ENCODE measurements at regions not wholly inside any gene's neighbourhood (a gene's known extent, or its start where the extent isn't known, plus 50 kb on each side); places are given as distances from the start of the nearest gene placed in this dataset.
A peak's percentile ranks its signal among the peaks of the same experiment; 100 is the strongest.

DNA sequence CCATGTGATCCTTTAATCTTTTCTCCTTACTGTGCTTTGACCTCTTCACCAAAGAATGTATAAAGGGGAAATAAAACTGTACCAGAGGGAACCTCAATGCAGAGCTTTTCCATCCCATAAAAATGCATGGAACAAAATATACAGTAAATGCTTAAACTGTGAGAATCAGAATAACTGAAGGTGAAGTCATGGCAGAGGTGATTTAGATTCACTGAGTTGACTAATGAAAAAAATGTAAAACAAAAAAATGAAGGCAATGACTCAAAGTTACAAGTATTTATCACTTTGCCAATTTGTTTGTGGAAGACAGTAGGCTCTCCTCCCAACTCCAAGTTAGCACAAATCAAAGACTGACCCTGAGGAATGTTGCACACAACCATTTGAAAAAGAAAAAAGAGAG lies 1331.6 kb upstream of the SORCS1 start:
- TF ChIP-seq, protein P1, sequence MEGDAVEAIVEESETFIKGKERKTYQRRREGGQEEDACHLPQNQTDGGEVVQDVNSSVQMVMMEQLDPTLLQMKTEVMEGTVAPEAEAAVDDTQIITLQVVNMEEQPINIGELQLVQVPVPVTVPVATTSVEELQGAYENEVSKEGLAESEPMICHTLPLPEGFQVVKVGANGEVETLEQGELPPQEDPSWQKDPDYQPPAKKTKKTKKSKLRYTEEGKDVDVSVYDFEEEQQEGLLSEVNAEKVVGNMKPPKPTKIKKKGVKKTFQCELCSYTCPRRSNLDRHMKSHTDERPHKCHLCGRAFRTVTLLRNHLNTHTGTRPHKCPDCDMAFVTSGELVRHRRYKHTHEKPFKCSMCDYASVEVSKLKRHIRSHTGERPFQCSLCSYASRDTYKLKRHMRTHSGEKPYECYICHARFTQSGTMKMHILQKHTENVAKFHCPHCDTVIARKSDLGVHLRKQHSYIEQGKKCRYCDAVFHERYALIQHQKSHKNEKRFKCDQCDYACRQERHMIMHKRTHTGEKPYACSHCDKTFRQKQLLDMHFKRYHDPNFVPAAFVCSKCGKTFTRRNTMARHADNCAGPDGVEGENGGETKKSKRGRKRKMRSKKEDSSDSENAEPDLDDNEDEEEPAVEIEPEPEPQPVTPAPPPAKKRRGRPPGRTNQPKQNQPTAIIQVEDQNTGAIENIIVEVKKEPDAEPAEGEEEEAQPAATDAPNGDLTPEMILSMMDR (IDR thresholded peaks at IDR 0.05; ENCODE audit: low read depth, low read length), result no peak
- H3K27ac ChIP-seq, result no peak overlapping the region

DNA sequence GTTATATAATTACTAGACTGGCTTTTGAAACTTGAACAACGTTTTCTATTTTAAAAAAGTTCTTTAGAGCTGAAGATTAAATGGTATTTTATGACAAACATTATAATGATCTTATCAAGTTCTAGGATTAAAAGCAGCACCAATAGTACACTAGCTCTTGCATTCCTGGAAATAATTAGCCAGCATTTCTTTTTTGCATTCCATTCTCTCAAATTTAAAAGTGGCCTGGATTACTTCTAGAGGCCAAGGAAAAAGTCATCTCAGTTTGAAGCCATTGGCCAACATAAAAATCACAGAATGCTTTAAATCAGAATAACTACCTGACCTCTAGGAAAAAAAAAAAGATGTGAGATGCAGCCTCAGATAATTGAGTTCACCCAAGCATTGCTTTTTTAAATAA lies 1326.4 kb upstream of the SORCS1 start:
- no peak for DNase-seq (ENCODE audit: low read depth in 1 of 2, low spot score in 1 of 2)
- Histone ChIP-seq H3K4me3 (no peak overlapping the region), H3K27me3 (no peaks in the 10 kb centered on the region), H3K4me1 (ENCODE audit: low read depth) (no peaks in the 10 kb centered on the region), H3K27ac (no peak overlapping the region), H3K36me3 (no peaks in the 10 kb centered on the region), H3K9me3 (ENCODE audit: low read depth) (no peaks in the 10 kb centered on the region)
- TF ChIP-seq, protein P1 (IDR thresholded peaks at IDR 0.05; ENCODE audit: low read depth, low read length), result no peak

More for the DNA sequence above, 1331.6 kb upstream of the SORCS1 start:
- Histone ChIP-seq H3K4me3 (no peak overlapping the region), H3K27me3 (no peaks in the 10 kb centered on the region), H3K36me3 (no peaks in the 10 kb centered on the region), H3K4me1 (ENCODE audit: low read depth) (no peaks in the 10 kb centered on the region), H3K9me3 (ENCODE audit: low read depth) (no peaks in the 10 kb centered on the region)
- no peak for DNase-seq (ENCODE audit: low read depth in 1 of 2, low spot score in 1 of 2)

DNA sequence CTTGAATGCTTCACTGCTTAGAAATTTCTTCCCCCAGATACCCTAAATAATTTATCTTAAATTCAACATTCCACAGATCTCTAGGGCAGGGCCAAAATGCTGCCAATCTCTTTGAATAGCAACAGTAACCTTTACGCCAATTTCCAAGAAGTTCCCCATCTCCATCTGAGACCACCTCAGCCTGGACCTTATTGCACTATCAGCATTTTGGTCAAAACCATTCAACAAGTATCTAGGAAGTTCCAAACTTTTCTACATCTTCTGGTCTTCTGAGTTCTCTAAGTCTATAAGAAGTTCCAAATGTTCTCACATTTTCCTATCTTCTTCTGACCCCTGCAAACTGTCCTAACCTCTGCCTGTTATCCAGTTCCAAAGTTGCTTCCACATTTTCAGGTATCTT lies 1306.9 kb upstream of the SORCS1 start:
- no peaks in the 10 kb centered on the region for H3K9me3 ChIP-seq (ENCODE audit: low read depth)
- TF ChIP-seq, protein P1 (IDR thresholded peaks at IDR 0.05; ENCODE audit: low read depth, low read length), result no peak
- no peak overlapping the region for H3K4me3 ChIP-seq
- no peak for DNase-seq (ENCODE audit: low read depth in 1 of 2, low spot score in 1 of 2)
- H3K4me1 ChIP-seq (ENCODE audit: low read depth), result no peaks in the 10 kb centered on the region
- no peaks in the 10 kb centered on the region for H3K36me3 ChIP-seq
- no peak overlapping the region for H3K27ac ChIP-seq
- H3K27me3 ChIP-seq, result peaks cover 10% of the 10 kb centered on the region

DNA sequence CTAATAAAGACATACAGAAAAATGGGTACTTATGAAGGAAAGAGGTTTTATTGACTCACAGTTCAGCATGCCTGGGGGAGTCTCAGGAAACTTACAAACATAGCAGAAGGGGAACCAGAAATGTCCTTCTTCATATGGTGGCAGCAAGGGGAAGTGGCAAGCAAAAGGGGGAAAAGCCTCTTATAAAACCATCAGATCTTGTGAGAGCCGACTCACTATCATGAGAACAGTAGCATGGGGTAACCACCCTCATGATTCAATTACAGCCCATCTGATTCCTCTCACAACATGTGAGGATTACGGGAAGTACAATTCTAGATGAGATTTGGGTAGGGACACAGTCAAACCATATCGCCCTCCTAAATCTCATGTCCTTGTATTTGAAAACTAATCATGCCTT lies 1305.4 kb upstream of the SORCS1 start:
- H3K27me3 ChIP-seq, result peaks cover 19% of the 10 kb centered on the region
- H3K9me3 ChIP-seq (ENCODE audit: low read depth), result no peaks in the 10 kb centered on the region
- no peaks in the 10 kb centered on the region for H3K4me1 ChIP-seq (ENCODE audit: low read depth)
- TF ChIP-seq, protein P1 (IDR thresholded peaks at IDR 0.05; ENCODE audit: low read depth, low read length), result no peak
- H3K27ac ChIP-seq, result no peak overlapping the region
- no peak for DNase-seq (ENCODE audit: low read depth in 1 of 2, low spot score in 1 of 2)
- H3K36me3 ChIP-seq, result no peaks in the 10 kb centered on the region
- H3K4me3 ChIP-seq, result no peak overlapping the region

DNA sequence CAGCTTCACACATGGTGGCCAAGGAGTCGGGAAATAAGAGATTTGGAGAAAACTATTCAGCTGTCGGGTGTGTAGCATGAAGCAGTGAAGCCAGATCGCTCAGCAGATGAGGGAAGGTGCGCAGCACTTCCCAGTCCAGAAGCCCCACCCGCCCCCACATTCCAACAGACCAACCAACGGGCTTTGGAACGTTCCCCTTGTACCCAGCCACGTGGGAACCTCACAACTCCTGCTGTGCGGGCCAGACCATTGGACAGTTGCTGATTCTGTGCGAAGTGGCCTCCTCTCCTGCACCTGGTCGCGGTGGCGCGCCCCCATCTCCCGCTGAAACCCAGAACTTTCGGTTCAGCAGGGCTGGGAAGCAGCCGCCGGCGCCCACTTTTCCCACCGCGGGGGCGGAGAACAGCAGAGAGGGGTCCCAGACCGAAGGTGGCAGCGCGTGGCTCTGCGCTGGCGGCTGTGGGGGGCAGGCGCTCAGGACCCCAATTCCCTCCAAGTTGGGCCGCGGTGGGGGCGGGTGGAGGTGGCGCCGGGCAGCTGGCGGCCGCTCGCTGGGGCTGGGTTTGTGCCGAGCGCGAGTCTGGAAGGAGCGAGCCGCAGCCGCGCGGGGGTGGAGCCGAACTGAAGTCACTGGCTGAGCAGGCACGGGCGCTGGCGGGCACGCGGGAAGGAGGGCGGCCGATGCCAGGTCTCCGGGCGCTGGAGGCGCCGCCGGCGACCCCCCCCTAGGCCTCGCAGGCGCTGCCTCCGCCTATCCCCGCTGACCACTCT lies 1301.5 kb upstream of the SORCS1 start:
- Histone ChIP-seq H3K4me1 (ENCODE audit: low read depth) (no peaks in the 10 kb centered on the region), H3K27me3 (peaks cover 25% of the 10 kb centered on the region), H3K9me3 (ENCODE audit: low read depth) (no peaks in the 10 kb centered on the region), H3K27ac (no peak overlapping the region), H3K4me3 (peak overlapping the region; percentile 26), H3K36me3 (no peaks in the 10 kb centered on the region)
- peak; percentile 20 to 25 for DNase-seq (ENCODE audit: low read depth in 1 of 2, low spot score in 1 of 2)
- TF ChIP-seq, protein P1 (IDR thresholded peaks at IDR 0.05; ENCODE audit: low read depth, low read length), result no peak
